ENCODE measurements at regions not wholly inside any gene's neighbourhood (a gene's known extent, or its start where the extent isn't known, plus 50 kb on each side); places are given as distances from the start of the nearest gene placed in this dataset.

DNA sequence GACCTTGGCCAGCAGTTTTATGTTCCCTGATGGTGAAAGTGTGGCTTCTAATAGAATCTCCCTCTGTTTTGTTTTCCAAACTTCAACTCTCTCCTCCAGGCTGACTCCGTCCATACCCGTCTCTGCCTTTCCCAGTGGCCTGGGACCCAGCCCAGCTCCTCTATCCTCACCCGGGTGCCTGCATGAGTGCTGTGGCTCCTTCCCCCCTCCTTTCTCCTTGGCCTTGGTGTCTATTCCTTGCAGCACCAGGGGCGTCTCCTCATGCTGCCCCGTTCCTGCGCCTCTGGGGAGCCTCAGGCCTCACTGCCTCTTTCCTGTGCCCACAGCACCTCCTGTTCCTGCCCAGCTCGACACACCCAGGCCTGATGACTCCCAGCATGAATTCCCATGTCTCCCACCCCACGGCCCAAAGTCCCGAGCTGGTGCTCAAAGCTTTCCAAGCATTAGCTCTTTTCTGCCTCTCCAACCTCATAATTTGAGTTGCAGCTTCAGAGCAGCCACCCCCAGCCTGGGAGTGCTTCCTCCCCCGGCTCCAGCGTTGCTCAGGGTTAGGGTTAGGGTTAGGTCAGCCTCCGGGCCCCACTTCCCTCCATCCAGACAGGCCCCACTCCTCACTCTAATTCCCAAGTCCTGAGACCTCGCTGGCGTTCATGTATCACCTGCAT, 56.3 kb upstream of the AFDN start:
- TF ChIP-seq EGR1 (IDR thresholded peaks at IDR 0.05) (no peak), YY1 (IDR thresholded peaks at IDR 0.05; ENCODE audit: low read depth) (no peak), TAF1 (IDR thresholded peaks at IDR 0.05; ENCODE audit: low read depth) (no peak), TEAD4 (IDR thresholded peaks at IDR 0.05) (no peak), TCF12 (IDR thresholded peaks at IDR 0.05; ENCODE audit: low read depth) (no peak), ZBTB7A (IDR thresholded peaks at IDR 0.05; ENCODE audit: low read depth) (no peak), EP300 (IDR thresholded peaks at IDR 0.05; ENCODE audit: borderline replicate concordance) (no peak), CREB1 (IDR thresholded peaks at IDR 0.05; ENCODE audit: low read depth) (no peak), NFIC (IDR thresholded peaks at IDR 0.05) (no peak), CEBPB (IDR thresholded peaks at IDR 0.05) (no peak)
- TF ChIP-seq, protein P1, sequence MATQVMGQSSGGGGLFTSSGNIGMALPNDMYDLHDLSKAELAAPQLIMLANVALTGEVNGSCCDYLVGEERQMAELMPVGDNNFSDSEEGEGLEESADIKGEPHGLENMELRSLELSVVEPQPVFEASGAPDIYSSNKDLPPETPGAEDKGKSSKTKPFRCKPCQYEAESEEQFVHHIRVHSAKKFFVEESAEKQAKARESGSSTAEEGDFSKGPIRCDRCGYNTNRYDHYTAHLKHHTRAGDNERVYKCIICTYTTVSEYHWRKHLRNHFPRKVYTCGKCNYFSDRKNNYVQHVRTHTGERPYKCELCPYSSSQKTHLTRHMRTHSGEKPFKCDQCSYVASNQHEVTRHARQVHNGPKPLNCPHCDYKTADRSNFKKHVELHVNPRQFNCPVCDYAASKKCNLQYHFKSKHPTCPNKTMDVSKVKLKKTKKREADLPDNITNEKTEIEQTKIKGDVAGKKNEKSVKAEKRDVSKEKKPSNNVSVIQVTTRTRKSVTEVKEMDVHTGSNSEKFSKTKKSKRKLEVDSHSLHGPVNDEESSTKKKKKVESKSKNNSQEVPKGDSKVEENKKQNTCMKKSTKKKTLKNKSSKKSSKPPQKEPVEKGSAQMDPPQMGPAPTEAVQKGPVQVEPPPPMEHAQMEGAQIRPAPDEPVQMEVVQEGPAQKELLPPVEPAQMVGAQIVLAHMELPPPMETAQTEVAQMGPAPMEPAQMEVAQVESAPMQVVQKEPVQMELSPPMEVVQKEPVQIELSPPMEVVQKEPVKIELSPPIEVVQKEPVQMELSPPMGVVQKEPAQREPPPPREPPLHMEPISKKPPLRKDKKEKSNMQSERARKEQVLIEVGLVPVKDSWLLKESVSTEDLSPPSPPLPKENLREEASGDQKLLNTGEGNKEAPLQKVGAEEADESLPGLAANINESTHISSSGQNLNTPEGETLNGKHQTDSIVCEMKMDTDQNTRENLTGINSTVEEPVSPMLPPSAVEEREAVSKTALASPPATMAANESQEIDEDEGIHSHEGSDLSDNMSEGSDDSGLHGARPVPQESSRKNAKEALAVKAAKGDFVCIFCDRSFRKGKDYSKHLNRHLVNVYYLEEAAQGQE (IDR thresholded peaks at IDR 0.05; ENCODE audit: low read depth) = no peak
- TF ChIP-seq, protein P2, sequence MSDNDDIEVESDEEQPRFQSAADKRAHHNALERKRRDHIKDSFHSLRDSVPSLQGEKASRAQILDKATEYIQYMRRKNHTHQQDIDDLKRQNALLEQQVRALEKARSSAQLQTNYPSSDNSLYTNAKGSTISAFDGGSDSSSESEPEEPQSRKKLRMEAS (IDR thresholded peaks at IDR 0.05) = no peak

DNA sequence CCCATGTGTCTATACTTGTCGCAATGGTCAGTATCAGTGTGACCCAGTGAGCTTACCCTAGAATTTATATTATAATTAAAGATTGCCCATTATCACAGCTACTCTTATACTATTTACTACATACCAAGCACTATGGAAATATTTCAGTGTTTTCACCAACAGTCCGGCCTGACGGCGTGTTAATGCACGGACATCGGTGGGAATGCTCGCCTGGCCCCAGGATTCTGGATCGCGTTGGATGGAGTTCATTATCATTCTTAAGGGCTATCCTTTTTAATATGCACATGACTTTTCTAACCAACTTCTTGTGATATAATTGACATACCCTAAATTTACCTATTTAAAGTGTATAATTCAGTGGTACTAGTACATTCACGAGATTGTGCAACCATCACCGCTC, 51.8 kb upstream of the AFDN start:
- TF ChIP-seq, protein P2 (IDR thresholded peaks at IDR 0.05) = no peak
- no peak for TF ChIP-seq FOXM1 (IDR thresholded peaks at IDR 0.05; ENCODE audit: borderline replicate concordance, low read depth)
- no peak for TF ChIP-seq YY1 (IDR thresholded peaks at IDR 0.05; ENCODE audit: low read depth)
- TF ChIP-seq NFIC (IDR thresholded peaks at IDR 0.05) = no peak

DNA sequence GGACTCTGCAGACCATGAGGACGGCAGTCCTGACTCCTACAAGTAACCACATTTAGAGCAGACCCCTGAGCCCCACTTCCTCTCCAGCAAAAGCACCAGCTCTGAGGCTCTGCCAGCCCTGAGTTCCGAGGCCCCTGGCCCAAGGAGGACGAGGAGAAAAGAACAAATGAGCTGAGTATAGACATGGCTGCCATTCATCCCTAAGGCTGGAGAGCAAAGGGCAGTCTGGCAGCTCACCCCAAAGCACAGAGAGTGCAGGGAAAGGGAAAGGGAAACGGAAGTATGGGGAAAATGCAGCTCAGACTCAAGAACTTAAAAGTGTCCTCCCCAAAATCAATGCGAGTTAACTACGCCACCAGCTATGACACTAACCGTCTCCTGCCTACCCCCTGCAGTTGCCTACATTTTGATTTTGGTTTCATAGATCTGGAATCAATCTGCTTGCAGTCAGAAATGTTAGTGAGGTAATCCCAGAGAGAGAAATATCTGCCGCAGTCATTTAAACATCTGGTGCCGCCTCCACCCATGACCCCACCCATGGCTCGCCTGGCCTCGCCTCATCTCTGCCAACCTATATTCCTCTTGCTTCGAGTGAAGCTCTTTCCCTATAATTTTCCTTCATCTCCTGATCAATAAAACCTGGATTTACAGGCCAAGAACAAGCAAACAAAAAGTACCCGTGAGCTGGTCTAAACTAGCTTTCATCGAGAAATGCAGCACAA, 49.6 kb upstream of the AFDN start:
- TF ChIP-seq TEAD4 (IDR thresholded peaks at IDR 0.05) (no peak), CREB1 (IDR thresholded peaks at IDR 0.05; ENCODE audit: low read depth) (no peak), YY1 (IDR thresholded peaks at IDR 0.05; ENCODE audit: low read depth) (no peak), EP300 (IDR thresholded peaks at IDR 0.05; ENCODE audit: borderline replicate concordance) (no peak), NFIC (IDR thresholded peaks at IDR 0.05) (no peak), CEBPB (IDR thresholded peaks at IDR 0.05) (no peak)
- TF ChIP-seq, protein P2 (IDR thresholded peaks at IDR 0.05) = no peak
- TF ChIP-seq, protein P1 (IDR thresholded peaks at IDR 0.05; ENCODE audit: low read depth) = no peak
